GM18520 (cell line): ENCODE measurements at regions not wholly inside any gene's neighbourhood (a gene's known extent, or its start where the extent isn't known, plus 50 kb on each side); places are given as distances from the start of the nearest gene placed in this dataset.
"Not testable (repeated sequence)": the region's sequence is repeated elsewhere in the genome, so short reads cannot be mapped to it uniquely, and the experiment has no call there.

Experiments used
- ATAC-seq: cut with Tn5 transposase; IDR thresholded peaks from one replicate; pipeline ENCODE4 v1.9.1; 2021; ENCODE audit not compliant: unreplicated experiment

DNA sequence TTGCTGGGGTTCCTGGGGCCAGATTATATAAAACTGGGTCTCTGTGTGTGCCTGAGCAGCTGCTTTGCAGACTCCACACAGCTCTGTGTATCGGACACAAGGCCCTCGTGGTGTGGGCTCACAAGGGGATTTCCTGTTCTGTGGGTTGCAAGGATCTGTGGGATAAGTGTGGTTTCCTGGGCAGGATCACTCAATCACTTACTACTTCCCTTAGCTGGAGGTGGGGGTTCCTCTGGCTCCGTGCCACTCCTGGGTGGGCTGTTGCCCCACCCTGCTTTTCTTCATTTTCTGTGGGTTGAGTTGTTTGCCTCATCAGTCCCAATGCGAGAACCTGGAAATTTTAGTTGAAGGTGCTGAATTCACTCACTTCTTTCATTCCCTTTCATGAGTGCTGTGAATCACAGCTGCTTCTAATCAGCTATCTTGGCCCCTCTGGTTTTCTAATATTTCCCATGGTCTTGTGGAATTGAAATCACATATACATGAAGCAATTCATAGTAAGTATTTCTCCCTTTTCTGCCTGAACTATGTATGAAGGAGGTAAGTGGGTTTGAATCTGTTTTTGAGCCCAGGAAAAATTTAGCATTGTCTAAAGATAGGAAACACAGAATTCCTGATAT is 196.3 kb downstream of the DCDC2C start:
- no peak for ATAC-seq

- no peak for ATAC-seq
Observed at GRCh38 chr2:3902131-3902530, 198.8 kb downstream of the DCDC2C start.

GRCh38 chr2:3904061-3904460 is 200.7 kb downstream of the DCDC2C start:
- no peak for ATAC-seq

GRCh38 chr2:3908498-3908897 is 205.1 kb downstream of the DCDC2C start:
- not testable (repeated sequence) for ATAC-seq

DNA sequence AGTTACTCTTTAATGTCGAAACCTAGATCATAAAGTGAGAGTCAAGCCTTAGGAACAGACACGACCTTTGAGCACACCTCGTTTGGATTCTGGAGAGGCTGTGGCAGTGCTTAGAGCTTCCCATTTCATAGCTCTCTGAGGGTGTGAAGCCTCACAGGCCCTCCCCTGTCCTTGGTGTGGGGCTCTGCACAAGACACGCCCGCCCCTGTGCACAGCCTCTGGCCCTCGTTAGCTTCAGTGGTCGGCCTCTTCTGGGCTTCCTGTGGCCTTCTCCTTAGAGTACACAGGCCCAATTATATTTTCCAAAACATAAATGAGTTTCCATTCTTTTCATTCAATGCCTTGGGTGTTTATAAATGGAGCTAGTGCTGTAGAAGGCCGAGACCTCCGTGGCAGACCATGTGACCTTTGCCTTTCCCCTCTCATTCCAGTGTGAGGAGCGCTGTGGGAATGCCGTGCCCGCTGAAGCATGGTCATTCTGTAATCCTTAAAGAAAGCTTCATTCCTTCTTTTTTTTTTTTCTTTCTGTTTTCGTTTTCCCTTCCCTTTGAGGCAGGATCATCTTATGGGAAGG is 208.6 kb downstream of the DCDC2C start:
- no peak for ATAC-seq

DNA sequence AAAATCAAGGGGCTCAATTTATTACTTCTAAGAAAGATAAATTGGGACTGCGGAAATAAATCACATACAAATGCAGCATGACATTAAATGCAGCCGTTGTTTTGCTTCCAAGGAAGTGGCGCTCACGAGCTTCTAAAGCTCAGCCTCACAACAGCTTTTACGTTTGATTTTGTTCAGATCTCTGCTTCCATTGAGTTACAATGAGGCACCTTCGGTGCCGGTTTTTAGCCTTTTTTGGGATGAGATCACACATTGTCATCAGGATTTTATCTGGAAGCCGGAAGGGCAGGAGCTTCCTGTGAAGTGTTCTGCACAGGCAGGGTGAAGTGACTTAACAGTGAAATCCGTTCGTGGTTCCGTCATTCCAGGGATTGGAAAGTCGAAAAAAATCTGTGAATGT is 209.8 kb downstream of the DCDC2C start:
- ATAC-seq: no peak

DNA sequence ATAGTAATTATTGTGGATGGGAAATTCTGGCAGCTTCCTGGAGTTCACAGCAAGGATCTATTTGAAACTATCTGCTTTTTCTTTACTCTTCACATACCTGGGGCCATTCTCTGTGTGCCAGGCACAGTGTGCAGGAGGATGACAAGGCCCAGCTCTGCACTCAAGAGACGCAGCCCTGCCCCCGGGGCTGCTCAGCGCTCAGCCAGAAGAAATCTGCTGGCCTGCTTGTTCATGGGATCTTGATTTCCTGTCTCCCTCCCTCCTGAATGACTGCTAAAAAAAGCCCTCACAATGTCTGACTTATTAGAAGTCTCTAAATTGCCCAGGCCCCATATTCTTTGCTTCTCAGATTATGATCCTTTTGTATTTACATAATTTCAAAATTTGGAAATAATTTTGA is 210.9 kb downstream of the DCDC2C start:
- ATAC-seq: no peak

GRCh38 chr2:3927031-3927430 is 223.7 kb downstream of the DCDC2C start:
- ATAC-seq: no peak

GRCh38 chr2:3929374-3929773 is 226.0 kb downstream of the DCDC2C start:
- no peak for ATAC-seq

DNA sequence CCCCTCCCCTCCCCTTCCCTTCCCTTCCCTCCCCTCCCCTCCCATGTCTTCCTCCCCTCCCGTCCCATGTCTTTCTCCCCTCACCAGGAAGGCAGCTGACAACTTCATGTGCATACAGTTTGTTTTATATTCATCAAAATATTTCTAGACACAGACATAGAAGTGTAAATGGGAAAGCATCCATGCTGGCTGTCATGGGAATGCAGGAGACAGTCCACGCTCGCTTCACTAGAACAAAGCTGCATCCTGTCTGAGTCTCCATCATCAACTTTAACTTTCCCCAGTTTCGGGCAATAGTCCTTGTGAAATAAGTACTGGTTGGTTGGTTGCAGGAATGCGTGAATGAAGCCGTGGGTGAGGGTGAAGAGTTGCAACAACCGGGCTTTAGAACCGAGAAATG is 226.9 kb downstream of the DCDC2C start:
- ATAC-seq: no peak

GRCh38 chr2:3940661-3941060 is 237.3 kb downstream of the DCDC2C start:
- ATAC-seq: no peak

DNA sequence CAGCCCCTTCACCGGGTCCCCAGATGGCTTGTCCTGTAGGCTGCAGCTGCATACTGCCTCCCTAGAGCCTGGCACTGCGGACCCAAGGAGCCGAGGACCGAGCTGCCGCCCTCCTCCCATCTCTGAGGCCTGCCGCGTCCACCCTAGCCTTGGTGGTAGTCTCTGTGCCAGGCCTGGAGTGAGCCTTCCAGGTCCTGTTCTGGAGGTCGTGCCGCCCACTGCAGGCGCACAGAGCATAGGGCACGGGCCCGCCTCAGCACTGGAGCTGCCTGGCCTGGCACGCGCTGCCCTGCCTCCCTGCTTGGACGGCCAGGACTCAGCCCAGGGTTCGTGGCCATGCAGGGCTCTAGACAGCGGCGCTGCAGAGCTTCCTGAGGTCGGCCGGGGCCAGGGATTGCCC is 239.5 kb downstream of the DCDC2C start:
- no peak for ATAC-seq

DNA sequence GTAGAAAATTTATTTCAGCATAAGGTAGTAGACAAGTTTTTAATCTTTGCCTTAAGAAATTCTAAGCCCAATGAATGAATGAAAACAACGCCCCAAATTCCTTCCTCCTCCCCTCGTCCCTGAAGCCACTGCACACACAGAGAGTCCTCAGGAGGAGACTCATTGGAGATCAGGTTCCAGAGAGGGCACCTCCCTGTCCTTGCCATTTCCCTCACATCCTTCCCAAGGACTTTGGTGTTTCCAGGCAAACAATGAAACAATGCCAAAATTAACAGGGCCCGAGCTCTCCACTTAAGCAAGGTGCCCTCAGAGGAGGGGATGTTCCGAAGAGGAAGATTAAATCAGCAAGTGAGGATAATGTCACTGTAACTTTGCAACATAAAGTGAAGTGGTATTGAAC is 240.7 kb downstream of the DCDC2C start:
- no peak for ATAC-seq

- ATAC-seq: no peak
Observed at GRCh38 chr2:3944841-3945240, 241.5 kb downstream of the DCDC2C start.

GRCh38 chr2:3948191-3948590 is 244.8 kb downstream of the DCDC2C start:
- no peak for ATAC-seq

DNA sequence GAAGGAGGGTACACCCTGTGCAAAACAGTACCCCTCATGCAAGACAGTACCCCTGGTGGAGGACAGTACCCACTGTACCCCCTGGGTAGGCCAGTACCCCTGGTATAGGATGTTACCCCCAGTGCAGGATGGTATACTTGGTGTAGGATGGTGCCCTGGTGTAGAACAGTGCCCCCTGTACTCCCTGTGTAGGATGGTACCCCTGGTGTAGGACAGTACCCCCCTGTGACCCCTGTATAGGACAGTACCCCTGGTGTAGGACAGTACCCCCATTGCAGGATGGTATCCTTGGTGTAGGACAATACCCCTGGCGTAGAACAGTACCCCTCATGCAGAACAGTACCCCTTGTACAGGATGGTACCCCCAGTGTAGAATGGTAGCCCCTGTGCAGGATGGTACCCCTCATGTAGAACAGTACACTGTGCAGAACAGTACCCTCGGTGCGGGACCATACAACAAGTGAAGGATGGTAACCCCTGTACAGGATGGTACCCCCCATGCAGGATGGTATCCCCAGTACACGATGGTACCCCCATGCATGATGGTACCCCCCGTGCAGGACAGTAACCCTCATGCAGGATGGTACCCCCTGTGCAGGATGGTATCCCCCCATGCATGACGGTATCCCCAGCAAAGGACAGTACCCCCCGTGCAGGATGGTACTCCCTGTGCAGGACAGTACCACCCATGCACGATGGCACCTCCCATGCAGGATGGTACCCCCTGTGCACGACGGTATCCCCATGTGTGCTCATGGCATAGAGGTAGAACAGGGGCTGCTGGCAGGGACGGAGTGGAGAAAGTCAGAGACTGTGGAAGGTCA is 248.0 kb downstream of the DCDC2C start:
- ATAC-seq: no peak

- no peak for ATAC-seq
Observed at GRCh38 chr2:3952866-3953516, 249.6 kb downstream of the DCDC2C start.

DNA sequence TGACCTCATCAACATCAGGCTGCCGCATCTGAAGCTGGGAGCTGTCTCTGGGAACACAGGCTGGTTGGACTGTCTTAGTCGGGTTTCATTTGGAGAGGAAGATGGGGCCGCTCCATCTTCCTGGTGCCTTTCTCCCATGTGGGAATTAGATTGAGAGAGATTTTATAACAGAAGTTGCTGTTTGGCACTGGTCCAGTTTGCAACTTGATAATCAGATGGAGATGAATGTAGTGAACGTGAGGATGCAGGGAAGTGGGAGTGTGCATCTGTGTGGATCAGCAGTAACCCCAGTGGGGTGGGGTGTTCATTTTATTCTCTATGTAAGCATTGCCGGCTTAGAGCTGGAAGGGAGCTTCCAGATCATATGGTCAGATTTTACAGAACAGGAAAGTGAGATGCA is 250.9 kb downstream of the DCDC2C start:
- ATAC-seq: no peak

DNA sequence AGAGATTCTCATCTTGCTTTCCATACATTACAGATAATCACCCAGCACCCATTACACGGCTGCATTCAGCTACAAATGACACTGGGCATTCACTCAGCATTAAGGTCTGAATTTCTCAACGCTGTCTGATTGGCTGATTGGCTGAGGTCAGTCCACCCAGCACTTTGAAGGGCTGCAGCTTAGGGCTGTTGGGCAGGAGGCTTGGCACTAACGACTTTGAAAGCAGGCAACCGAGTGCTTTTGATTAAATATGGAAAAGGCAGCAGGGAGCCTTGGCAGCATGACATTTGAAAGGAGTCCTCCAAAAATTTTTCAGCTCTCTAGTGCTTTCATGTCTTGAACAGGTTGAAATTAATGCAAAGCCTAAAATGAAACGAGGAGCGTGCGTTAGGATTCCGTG is 253.0 kb downstream of the DCDC2C start:
- no peak for ATAC-seq

DNA sequence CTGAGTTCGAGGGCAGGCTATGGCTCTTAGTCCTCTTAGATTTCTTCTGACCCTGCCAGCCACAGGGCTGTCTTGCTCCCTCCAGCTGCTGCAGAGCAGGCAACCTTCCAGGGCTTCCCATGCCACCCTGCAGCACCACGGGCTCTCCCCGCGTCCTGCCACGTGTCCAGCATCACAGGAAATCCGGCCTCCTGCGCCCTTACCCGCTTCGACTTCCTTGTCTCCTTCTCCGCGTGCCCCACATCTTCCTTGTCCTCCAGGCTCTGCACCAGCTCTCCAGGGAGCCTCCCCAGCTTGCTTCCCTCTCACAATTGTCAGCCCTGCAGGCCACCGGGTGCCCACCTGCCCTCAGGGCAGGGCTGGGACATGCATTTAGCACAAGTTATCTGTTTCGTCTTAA is 253.5 kb downstream of the DCDC2C start:
- ATAC-seq: no peak

GRCh38 chr2:3958465-3958864 is 255.1 kb downstream of the DCDC2C start:
- no peak for ATAC-seq

GRCh38 chr2:3958969-3959368 is 255.6 kb downstream of the DCDC2C start:
- no peak for ATAC-seq
